ENCODE measurements at regions not wholly inside any gene's neighbourhood (a gene's known extent, or its start where the extent isn't known, plus 50 kb on each side); places are given as distances from the start of the nearest gene placed in this dataset.

DNA sequence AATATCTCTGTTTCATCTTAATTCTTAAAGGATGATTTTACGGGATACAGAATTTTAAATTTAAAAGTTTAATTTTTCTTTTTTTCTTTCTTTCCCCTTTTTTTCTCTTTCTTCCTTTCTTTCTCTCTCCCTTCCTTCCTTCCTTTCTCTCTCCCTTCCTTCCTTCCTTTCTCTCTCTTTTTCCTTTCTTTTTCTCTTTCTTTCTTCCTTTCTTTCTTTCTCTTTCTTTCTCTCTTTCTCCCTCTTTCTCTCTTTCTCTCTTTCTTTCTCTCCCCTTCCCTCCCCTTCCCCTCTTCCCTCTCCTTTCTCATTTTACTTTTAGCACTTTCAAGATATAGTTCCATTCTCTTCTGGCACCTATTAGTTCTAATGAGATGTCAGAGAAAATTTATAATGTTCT lies 61.4 kb upstream of the ADRB2 start:
- Histone ChIP-seq H3K9me3 (no peaks in the 10 kb centered on the region), H3K4me3 (no peak overlapping the region), H3K27me3 (no peaks in the 10 kb centered on the region), H3K36me3 (no peaks in the 10 kb centered on the region), H3K27ac (no peak overlapping the region), H3K4me1 (no peaks in the 10 kb centered on the region)
- TF ChIP-seq POLR2AphosphoS5 (IDR thresholded peaks at IDR 0.05) (no peak), POLR2A (IDR thresholded peaks at IDR 0.05) (no peak), EP300 (IDR thresholded peaks at IDR 0.05) (no peak)
- intact Hi-C loops (cut with DNase I; ENCODE audit: low total_unique reads) = no loop called here
- WGBS, 5 donors = 44 to 100% (median 53%) methylated on average over 1 of the region's 1 CpG
- DNase-seq = no peak

GRCh38 chr5:148768806-148769415 lies 57.5 kb upstream of the ADRB2 start:
- intact Hi-C loops (cut with DNase I; ENCODE audit: low total_unique reads) = no loop called here
- Histone ChIP-seq H3K36me3 (no peaks in the 10 kb centered on the region), H3K4me3 (no peak overlapping the region), H3K27ac (no peak overlapping the region), H3K27me3 (no peaks in the 10 kb centered on the region), H3K9me3 (no peaks in the 10 kb centered on the region), H3K4me1 (no peaks in the 10 kb centered on the region)
- 71 to 77% (median 73%) methylated on average over 5 of the region's 5 CpGs for WGBS, 5 donors
- no peak for TF ChIP-seq EP300 (IDR thresholded peaks at IDR 0.05)
- no peak for TF ChIP-seq CTCF (IDR thresholded peaks at IDR 0.05)
- no peak for TF ChIP-seq POLR2AphosphoS5 (IDR thresholded peaks at IDR 0.05)
- no peak for TF ChIP-seq POLR2A (IDR thresholded peaks at IDR 0.05)
- no peak for DNase-seq

GRCh38 chr5:148769941-148770340 lies 56.5 kb upstream of the ADRB2 start:
- TF ChIP-seq POLR2AphosphoS5 (IDR thresholded peaks at IDR 0.05) (no peak), POLR2A (IDR thresholded peaks at IDR 0.05) (no peak), EP300 (IDR thresholded peaks at IDR 0.05) (no peak), CTCF (IDR thresholded peaks at IDR 0.05) (no peak)
- Histone ChIP-seq H3K4me1 (no peaks in the 10 kb centered on the region), H3K27ac (no peak overlapping the region), H3K4me3 (no peak overlapping the region), H3K27me3 (no peaks in the 10 kb centered on the region), H3K36me3 (no peaks in the 10 kb centered on the region), H3K9me3 (no peaks in the 10 kb centered on the region)
- WGBS, 5 donors = 90 to 94% (median 92%) methylated on average over 3 of the region's 3 CpGs
- DNase-seq = no peak
- intact Hi-C loops (cut with DNase I; ENCODE audit: low total_unique reads) = no loop called here

- intact Hi-C loops (cut with DNase I; ENCODE audit: low total_unique reads) = no loop called here
- Histone ChIP-seq H3K9me3 (no peaks in the 10 kb centered on the region), H3K4me3 (no peak overlapping the region), H3K4me1 (no peaks in the 10 kb centered on the region), H3K36me3 (no peaks in the 10 kb centered on the region), H3K27me3 (no peaks in the 10 kb centered on the region), H3K27ac (no peak overlapping the region)
- no peak for DNase-seq
- TF ChIP-seq POLR2A (IDR thresholded peaks at IDR 0.05) = no peak
- no peak for TF ChIP-seq POLR2AphosphoS5 (IDR thresholded peaks at IDR 0.05)
- no peak for TF ChIP-seq EP300 (IDR thresholded peaks at IDR 0.05)
- TF ChIP-seq CTCF (IDR thresholded peaks at IDR 0.05) = no peak
- 42 to 74% (median 51%) methylated on average over 1 of the region's 1 CpG for WGBS, 5 donors
These were observed 52.1 kb upstream of the ADRB2 start for GRCh38 chr5:148774313-148774712.

GRCh38 chr5:148776261-148776660 lies 50.1 kb upstream of the ADRB2 start:
- H3K9me3 ChIP-seq = no peaks in the 10 kb centered on the region

More at GRCh38 chr5:148776261-148776660, 50.1 kb upstream of the ADRB2 start:
- no peak for DNase-seq
- H3K36me3 ChIP-seq = no peaks in the 10 kb centered on the region
- no peak overlapping the region for H3K4me3 ChIP-seq
- TF ChIP-seq POLR2AphosphoS5 (IDR thresholded peaks at IDR 0.05) (no peak), POLR2A (IDR thresholded peaks at IDR 0.05) (no peak), EP300 (IDR thresholded peaks at IDR 0.05) (no peak), CTCF (IDR thresholded peaks at IDR 0.05) (no peak)
- H3K4me1 ChIP-seq = no peaks in the 10 kb centered on the region
- H3K27ac ChIP-seq = no peak overlapping the region
- H3K27me3 ChIP-seq = no peaks in the 10 kb centered on the region
- intact Hi-C loops (cut with DNase I; ENCODE audit: low total_unique reads) = no loop called here

Measured in stomach (tissue), 8 donors.